ENCODE measurements at regions not wholly inside any gene's neighbourhood (a gene's known extent, or its start where the extent isn't known, plus 50 kb on each side); places are given as distances from the start of the nearest gene placed in this dataset.

DNA sequence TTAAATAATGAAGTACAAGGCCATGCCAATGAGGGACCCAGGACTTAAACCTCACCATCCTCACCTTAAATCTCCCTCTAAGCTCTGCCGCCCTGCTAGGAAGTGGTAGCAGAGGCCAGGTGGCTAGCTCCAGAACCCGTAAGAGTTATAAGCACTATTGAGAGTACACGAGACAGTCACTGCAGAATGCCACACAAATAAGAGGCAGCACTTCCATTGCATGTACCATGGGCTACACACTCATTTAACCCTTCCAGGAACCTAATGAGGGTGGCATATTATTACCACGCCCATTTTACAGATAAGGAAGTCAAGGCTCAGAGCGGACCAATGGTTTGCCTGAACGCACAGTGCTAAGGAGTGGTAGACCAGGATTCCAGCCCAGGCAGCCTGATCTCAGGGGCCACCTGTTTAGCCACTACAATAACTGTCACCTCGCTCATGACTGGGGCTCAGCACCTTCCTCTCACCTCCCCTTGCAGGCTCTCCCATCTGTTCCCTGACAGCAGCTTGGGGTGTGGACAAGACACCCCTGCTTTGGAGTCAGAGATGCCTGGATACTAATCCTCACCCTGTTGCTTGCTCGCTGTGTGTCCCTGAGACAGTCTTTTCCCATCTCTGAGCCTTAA is 54.8 kb upstream of the ID3 start:
- no peak for DNase-seq

DNA sequence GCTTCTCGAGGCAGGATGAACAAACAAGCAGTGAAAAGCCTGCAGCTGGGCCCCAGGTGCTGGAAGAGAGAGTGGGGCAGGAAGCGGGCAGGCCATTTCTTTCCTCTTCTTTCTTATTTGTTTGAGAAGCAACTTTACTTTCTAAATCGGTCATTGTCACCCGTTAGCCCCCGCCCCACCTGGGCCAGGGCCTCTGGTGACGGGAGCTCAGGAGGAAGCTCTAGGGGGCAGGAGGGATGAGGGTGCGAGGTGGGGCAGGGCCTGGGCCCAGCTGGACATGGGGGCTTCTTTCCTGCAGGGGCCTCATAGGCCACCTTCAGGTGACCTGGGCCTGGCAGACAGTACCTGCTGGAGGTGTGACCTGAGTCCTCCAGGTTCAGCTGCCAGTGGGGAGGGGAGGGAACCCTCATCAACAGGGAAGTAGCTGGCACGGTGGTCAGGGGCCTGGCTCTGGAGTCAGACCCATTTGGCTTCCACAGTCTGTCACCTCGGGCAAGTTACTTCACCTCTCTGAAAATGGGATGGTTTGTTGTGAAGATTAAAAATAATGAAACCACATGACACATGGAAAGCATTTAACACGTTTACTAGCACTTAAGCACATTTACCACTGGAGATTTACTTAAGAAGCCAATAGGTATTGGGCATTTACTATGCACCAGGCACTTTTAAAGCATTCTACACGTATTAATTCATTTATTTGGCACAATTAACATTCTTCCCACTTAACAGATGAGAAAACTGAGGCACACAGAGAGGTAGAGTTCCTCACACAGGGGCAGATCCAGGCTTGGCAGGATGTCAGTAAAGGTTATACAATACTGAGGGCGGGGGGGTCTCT is 54.1 kb upstream of the ID3 start:
- no peak for DNase-seq

DNA sequence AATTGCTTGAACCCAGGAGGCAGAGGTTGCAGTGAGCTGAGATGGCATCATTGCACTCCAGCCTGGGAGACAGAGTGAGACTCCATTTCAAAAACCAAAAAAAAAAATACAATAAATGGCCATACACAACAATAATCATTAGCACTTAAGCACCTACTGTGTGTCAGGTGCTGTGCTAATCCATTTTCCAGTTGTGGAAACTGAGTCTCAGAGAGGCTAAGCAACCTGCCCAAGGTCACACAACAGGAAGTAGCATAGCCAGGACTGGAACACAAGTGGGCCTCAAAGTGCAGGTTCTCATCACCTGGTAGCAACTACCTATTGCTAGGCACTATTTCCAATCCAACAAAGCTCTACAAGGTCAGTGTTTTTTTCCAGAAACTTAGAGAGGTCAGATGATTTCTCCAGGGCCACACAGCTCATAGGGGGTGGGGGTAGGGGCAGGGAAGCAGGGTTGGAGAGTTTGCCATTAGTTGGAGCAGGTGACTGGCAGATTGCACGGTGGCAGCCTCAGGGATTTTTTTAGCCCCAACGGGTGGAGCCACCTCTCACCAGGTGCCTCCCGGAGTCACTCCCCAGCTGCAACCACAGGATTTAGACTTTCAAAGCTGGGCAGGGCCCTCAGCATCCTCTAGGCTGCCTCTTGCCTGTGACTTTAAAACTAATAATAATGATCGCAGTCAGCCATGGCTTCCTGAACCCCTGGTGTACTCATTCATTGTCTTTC is 52.5 kb upstream of the ID3 start:
- no peak for DNase-seq

DNA sequence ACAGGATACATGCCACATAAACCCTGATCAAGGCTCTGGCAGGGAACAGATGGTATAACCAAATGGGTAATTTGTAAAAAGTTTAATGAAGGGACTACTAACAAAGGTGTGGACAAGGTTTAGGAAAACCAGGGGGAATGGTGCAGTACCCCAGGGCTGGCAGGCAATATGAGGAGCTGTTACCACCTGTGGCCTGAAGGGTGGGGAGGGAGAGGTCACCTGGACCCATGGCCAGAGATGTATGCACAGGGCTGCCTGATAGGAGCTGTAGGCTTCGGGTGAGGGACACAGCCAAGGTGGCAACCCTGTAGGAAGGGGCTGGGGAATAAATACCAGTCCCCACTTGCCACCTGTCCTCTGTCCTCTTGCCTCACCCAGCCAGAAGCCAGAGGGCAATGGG is 51.4 kb upstream of the ID3 start:
- DNase-seq, result no peak

DNA sequence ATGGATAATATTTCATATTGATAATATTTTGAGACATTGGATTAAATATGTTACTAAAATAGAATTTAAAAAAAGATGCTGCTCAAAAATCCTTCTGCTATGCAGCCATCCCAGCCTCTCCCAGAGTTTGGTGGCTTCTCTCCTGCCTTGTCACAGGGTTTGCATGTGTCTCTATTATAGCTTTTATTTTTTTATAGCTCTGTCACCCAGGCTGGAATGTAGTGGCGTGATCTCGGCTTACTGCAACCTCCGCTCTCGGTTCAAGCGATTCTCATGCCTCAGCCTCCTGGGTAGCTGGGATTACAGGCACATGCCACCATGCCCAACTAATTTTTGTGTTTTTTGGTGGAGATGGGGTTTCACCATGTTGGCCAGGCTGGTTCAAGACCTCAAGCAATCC is 50.7 kb upstream of the ID3 start:
- no peak for DNase-seq

Data from GOT3 (cell line).